GM21825 (cell line): ENCODE measurements at regions not wholly inside any gene's neighbourhood (a gene's known extent, or its start where the extent isn't known, plus 50 kb on each side); places are given as distances from the start of the nearest gene placed in this dataset.

Experiments used
- ATAC-seq: cut with Tn5 transposase; IDR thresholded peaks from one replicate; pipeline ENCODE4 v1.9.1; 2021; ENCODE audit warnings: mild to moderate bottlenecking, moderate library complexity; ENCODE audit not compliant: unreplicated experiment

DNA sequence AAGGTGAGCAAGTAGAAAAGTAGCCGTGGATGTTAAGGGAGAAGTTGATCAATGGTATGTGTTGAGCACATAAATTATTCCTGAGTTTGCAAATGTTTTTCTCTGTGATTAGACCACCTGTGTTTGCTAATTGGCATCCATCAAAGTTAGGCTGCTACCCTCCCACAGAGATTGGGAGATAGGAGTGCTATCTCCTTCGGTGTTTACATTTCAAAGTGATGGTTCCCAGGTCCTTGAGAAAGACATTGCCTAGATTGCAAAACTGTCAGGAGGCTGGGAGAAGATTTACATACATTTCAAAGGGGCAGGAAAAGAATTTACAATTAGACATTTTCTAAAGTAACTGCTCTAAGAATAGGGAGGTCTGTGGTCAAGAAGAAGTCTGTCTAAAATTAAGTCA, 54.3 kb upstream of the CNTNAP4 start:
- no peak for ATAC-seq

GRCh38 chr16:76226011-76226410, 51.2 kb upstream of the CNTNAP4 start:
- no peak for ATAC-seq

- ATAC-seq, result no peak
Observed at GRCh38 chr16:76226481-76226880, 50.7 kb upstream of the CNTNAP4 start.
